SH-SY5Y (cell line): ENCODE measurements at regions not wholly inside any gene's neighbourhood (a gene's known extent, or its start where the extent isn't known, plus 50 kb on each side); places are given as distances from the start of the nearest gene placed in this dataset.

Experiments
- GATA2 ChIP-seq: IDR thresholded peaks from 2 replicates; pipeline ENCODE4 v1.6.1; 2011; ENCODE audit warnings: mild to moderate bottlenecking, low read depth, low read length
- GATA3 ChIP-seq: IDR thresholded peaks from 2 replicates; pipeline ENCODE4 v1.6.1; 2011; ENCODE audit warnings: low read depth, mild to moderate bottlenecking, low read length, moderate library complexity

DNA sequence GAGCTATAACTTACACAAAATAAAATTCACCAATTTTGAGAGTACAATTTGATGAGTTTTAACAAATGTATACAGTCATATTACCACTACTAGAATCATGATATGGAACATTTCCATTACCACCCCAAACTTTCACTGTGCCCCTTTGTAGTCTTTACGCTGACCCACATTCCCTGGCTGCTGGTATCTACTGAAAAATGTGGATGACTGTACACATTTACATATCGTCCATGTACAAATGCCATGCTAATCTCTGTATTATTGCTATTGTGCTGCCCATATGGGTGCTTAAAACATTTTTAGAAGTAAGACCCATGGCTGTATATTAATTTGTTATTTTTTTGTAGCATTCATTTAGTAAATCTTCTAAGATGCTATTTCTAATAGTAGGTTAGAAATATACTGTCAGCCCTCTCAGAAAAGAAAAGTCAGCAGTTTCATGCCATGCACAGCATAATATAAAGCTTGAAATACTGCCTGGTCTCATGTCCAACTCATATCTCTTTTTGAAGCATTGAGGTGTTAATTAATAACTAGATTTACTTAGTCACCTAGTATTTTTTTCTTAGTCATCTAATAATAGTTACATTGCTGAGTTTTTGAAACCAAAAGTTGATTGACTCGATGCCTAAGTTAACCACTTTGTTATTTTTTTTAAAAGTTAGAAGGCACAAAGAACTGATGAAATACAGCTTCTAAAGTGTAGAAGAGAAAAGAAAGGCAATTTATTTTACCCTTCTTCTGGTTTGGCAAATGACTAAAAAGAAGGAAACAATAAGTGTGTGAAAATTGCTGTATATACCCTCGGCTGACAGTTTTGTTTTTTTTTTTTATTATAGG lies 188.3 kb upstream of the MEF2C start:
- TF ChIP-seq GATA3: no peak
- TF ChIP-seq GATA2: no peak
